Activated CD4-positive, alpha-beta T cell treated with anti-CD3 and anti-CD28 coated beads, Interleukin-2, amount 50 U/mL, for 16 hours (primary cell): ENCODE measurements at regions not wholly inside any gene's neighbourhood (a gene's known extent, or its start where the extent isn't known, plus 50 kb on each side); places are given as distances from the start of the nearest gene placed in this dataset.

Source experiments
- DNase-seq: peaks from one replicate; pipeline ENCODE4 v3.0.0-alpha.2; 2020

DNA sequence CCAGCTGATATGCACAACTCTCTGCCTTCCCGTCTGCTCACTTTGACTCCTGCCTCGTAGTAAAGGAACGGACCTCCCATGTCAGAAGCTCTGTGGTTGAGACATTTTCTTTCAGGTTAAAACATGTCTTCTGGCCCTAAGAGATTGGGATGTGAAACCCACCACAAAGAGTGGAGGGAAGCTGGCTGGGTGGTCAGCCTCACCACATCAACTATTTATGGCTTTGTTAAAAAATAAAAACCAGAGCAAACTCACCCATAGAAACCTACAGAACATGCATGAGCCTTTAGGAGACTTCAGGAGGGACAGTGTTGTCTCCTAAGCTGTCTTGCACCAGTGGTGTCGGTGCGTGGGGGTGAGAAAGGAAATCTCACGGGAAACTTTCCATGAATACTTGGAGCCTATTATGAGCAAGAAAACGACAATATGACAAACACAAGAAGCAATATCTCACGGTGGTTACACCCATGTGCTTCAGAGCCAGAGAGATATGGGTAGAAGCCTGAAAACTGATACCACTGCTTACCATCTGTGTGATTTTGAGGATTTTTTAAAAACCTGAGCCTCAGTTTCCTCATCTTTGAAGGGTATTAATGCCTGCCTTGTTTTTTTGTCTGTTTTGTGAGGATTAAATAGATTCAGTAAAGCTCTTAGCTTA is 61.7 kb upstream of the XYLT1 start:
- no peak for DNase-seq

DNA sequence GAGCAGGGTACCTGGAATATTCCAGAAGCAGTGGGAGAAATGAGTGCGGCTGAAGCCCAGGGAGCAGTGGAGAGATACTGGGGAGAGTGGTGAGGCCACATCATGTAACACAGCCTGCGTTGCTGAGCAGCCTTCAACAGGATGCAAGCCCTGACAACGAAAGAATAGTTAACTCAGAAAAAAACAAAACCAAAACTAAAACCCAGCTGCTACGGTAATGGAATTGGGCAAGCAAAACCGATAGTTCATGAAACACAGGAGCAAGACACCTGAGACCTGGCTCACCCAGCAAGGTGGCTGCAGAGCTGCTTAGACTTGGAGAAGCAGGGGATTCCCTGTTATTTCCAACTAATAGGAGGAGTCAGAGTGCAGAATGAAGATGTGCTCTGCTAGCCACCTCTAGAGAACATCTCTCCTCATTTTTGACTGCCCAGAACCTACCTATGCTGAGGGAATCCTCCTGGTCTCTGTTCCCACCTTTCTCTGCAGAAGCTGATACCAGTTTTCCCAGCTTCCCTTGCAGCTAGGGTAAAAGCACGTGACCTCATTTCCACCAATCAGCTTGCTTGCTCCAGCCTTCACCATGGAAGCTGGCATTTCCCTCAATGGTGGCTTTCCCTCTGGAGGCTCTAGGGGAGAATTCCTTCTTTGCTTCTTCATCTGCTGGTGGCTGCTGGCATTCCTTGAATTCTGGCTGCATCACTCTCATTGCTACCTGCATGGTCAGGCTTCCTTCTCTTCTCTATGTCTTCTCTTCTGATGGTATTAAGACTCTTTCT is 59.4 kb upstream of the XYLT1 start:
- DNase-seq, result peak; percentile 50

DNA sequence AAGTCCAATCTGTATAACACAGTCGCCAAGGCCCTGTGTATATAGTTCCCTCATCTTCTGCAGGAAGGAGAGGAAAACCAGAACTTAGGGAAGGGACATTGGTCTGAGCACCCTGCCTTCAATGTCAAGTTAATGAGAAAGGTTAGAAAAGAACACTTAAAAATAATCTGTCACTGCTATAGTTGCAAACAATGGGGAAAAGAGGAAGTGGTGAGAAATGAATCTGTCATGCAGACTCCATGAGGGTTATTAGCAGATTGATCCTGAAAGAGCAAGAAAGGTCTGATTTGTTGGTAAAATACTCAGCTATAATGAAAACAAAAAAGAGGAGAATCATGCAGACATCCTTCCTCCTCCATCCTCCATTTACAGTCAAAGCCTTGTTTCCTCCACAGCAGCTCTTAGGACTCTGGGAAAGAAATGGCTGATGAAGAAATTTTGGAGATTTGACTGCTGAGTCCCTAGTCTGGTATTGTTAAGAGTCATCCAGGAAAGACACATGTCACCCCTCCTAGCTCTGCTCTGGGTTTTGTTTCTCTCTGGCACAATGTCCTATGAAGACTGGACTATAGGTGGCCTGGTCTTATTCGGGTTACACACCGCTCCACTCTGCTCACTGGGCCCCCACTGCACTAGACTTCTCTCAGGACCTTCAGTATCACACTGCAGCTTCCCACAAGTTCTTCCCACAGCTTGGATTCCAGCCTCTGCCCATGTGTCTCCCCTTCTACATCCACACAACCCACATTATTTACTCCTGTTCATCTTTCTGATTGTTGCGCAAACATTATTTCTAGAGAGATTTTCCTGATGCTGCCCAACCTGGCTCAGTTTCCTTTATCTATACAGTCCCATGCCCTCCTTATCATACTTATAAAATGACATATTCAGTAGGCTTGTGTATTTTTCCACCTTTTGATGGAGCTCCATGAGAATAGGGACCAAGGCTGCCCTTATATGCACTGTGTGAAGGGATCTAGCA is 56.5 kb upstream of the XYLT1 start:
- no peak for DNase-seq

DNA sequence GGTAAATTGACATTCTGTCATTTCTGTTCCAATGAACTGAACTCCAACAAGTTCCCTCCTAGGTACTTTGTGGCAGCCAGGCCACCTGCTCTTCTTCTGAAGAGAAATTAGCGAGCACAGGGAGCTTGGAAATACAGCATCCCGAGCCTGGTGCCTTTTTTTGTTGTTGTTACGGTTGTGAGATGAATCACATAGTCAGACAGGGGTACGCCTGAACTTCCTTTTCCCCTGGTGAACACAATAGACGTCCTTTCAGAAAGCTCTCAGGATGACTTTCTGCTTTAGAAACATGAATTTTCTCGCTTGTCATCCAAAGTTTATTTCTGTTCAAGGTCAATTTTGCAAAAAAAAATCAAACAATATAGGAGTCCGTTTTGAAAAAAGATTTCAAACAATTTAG is 53.9 kb upstream of the XYLT1 start:
- DNase-seq, result no peak

DNA sequence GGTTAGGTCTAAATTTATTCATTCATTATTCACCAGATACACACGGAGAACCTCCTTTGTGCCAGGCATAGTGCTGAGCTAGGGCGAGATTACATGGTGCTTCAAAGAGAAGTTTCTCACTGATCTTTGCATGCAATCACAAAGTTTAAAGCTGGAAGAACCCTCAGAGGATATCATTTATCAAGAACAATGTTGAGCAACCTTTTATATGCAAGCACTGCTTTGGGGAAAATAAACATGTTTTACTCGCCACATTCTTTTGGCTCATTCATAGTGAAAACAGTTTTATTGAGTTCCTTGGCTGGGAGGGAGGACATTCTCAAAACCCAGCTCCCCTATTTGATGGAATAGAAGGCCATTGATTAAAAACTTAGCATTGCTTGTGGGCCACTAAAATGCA is 49.8 kb upstream of the XYLT1 start:
- no peak for DNase-seq
